Gastroesophageal sphincter (tissue), 4 donors: ENCODE measurements at regions not wholly inside any gene's neighbourhood (a gene's known extent, or its start where the extent isn't known, plus 50 kb on each side); places are given as distances from the start of the nearest gene placed in this dataset.
A peak's percentile ranks its signal among the peaks of the same experiment; 100 is the strongest.
"Not testable (repeated sequence)": the region's sequence is repeated elsewhere in the genome, so short reads cannot be mapped to it uniquely, and the experiment has no call there.

Experiments
- ATAC-seq: fragments of 150-250 bp; one replicate; pipeline ENCODE4 v1.9.1; 2016; ENCODE audit warnings: mild to moderate bottlenecking, moderate library complexity
- H3K27ac ChIP-seq, 4 donors: fragments of 200-600 bp; sonication (generic) in 3 of 4; 1 replicate in 3 of 4; 2 replicates in 1 of 4; pipeline ENCODE4 v1.5.1; 2016 to 2019
- H3K27me3 ChIP-seq: fragments of 200-600 bp; sonication (generic); one replicate; pipeline ENCODE4 v1.5.1; 2019
- H3K36me3 ChIP-seq, 2 donors: fragments of 200-600 bp; sonication (generic); one replicate each; pipeline ENCODE4 v1.5.1; 2019; ENCODE audit warnings: control low read depth in 1 of 2
- H3K4me1 ChIP-seq, 3 donors: fragments of 200-600 bp; sonication (generic); 1 replicate in 2 of 3; 2 replicates in 1 of 3; pipeline ENCODE4 v1.5.1; 2016 to 2019; ENCODE audit warnings: control low read depth in 2 of 3
- H3K4me3 ChIP-seq, 2 donors: fragments of 200-600 bp; sonication (generic); one replicate each; pipeline ENCODE4 v1.5.1; 2019; ENCODE audit warnings: mild to moderate bottlenecking in 1 of 2, moderate library complexity in 1 of 2
- H3K9me3 ChIP-seq, 3 donors: fragments of 200-600 bp; sonication (generic); one replicate each; pipeline ENCODE4 v1.5.1; 2017 to 2019; ENCODE audit warnings: control low read depth in 2 of 3
- CTCF ChIP-seq, 4 experiments: fragments of 200-600 bp in 2 of 4; fragments of 450-650 bp in 2 of 4; sonication (generic) in 1 of 4; IDR thresholded peaks; one replicate each; pipeline ENCODE4 v1.5.1; 2017 to 2019; ENCODE audit warnings: antibody characterized with exemption in 4 of 4, mild to moderate bottlenecking in 2 of 4, moderate library complexity in 2 of 4
- EP300 ChIP-seq: sonication (generic); formaldehyde crosslinking; IDR thresholded peaks from one replicate; pipeline ENCODE4 v1.6.1; 2017; ENCODE audit warnings: antibody characterized with exemption, mild to moderate bottlenecking
- POLR2A ChIP-seq, 2 donors: fragments of 450-650 bp; IDR thresholded peaks; one replicate each; pipeline ENCODE4 v1.6.1; 2017; ENCODE audit warnings: antibody characterized with exemption in 2 of 2, mild to moderate bottlenecking in 2 of 2, moderate library complexity in 1 of 2
- POLR2AphosphoS5 ChIP-seq: sonication (generic); formaldehyde crosslinking; IDR thresholded peaks from one replicate; pipeline ENCODE4 v1.6.1; 2017; ENCODE audit warnings: antibody characterized with exemption
- WGBS, 2 donors: methylation state at CpG; one replicate each; pipeline ENCODE4 v1.1.5; 2018; ENCODE audit warnings: low coverage in 1 of 2; 5-methylcytosine and 5-hydroxymethylcytosine counted together

GRCh38 chr1:212164095-212164872 lies 120.9 kb upstream of the PPP2R5A start:
- Histone ChIP-seq H3K27ac (no peak overlapping the region), H3K27me3 (no peaks in the 10 kb centered on the region), H3K4me3 (no peak overlapping the region), H3K36me3 (no peaks in the 10 kb centered on the region), H3K4me1 (peaks cover 2 to 47% (median 20%) of the 10 kb centered on the region in 3 donors), H3K9me3 (no peaks in the 10 kb centered on the region)
- 94 to 98% methylated on average over 5 of the region's 5 CpGs for WGBS, 2 donors
- ATAC-seq: no peak
- TF ChIP-seq EP300 (no peak), POLR2A (IDR thresholded peaks at IDR 0.05) (no peak), POLR2AphosphoS5 (no peak), CTCF (IDR thresholded peaks at IDR 0.05) (no peak)

GRCh38 chr1:212166244-212166643 lies 119.0 kb upstream of the PPP2R5A start:
- H3K36me3 ChIP-seq: no peaks in the 10 kb centered on the region
- H3K9me3 ChIP-seq: no peaks in the 10 kb centered on the region
- 71% methylated on average over 4 of the region's 4 CpGs for WGBS, 2 donors
- peaks cover 2 to 42% (median 20%) of the 10 kb centered on the region in 3 donors for H3K4me1 ChIP-seq
- no peaks in the 10 kb centered on the region for H3K27me3 ChIP-seq
- TF ChIP-seq EP300 (no peak), CTCF (IDR thresholded peaks at IDR 0.05) (no peak), POLR2AphosphoS5 (no peak), POLR2A (IDR thresholded peaks at IDR 0.05) (no peak)
- peak overlapping the region in 2 of 4 donors; percentile 2 to 14 for H3K27ac ChIP-seq
- no peak for ATAC-seq
- H3K4me3 ChIP-seq: no peak overlapping the region

- ATAC-seq: peak; percentile 67
- peak overlapping the region in 2 of 4 donors; percentile 25 to 29 for H3K27ac ChIP-seq
- H3K36me3 ChIP-seq: no peaks in the 10 kb centered on the region
- no peak overlapping the region for H3K4me3 ChIP-seq
- no peaks in the 10 kb centered on the region for H3K9me3 ChIP-seq
- no peak for TF ChIP-seq POLR2AphosphoS5
- TF ChIP-seq CTCF (IDR thresholded peaks at IDR 0.05): no peak
- TF ChIP-seq POLR2A (IDR thresholded peaks at IDR 0.05): no peak
- TF ChIP-seq EP300: no peak
- 30 to 64% methylated on average over 2 of the region's 2 CpGs for WGBS, 2 donors
- no peaks in the 10 kb centered on the region for H3K27me3 ChIP-seq
- H3K4me1 ChIP-seq: peaks cover 2 to 38% (median 20%) of the 10 kb centered on the region in 3 donors
Measured at GRCh38 chr1:212166644-212167043, 118.6 kb upstream of the PPP2R5A start.

GRCh38 chr1:212167098-212167497 lies 118.1 kb upstream of the PPP2R5A start:
- Histone ChIP-seq H3K4me1 (peaks cover 2 to 34% (median 19%) of the 10 kb centered on the region in 3 donors), H3K36me3 (no peaks in the 10 kb centered on the region), H3K9me3 (no peaks in the 10 kb centered on the region), H3K27me3 (no peaks in the 10 kb centered on the region), H3K27ac (peak overlapping the region in 2 of 4 donors; percentile 25 to 29), H3K4me3 (no peak overlapping the region)
- WGBS, 2 donors: 13 to 18% methylated on average over 6 to 7 of the region's 7 CpGs
- no peak for TF ChIP-seq POLR2AphosphoS5
- TF ChIP-seq EP300: no peak
- no peak for TF ChIP-seq CTCF (IDR thresholded peaks at IDR 0.05)
- no peak for TF ChIP-seq POLR2A (IDR thresholded peaks at IDR 0.05)
- ATAC-seq: peak; percentile 75

GRCh38 chr1:212173567-212173966 lies 111.6 kb upstream of the PPP2R5A start:
- no peak for TF ChIP-seq EP300
- TF ChIP-seq POLR2AphosphoS5: no peak
- TF ChIP-seq POLR2A (IDR thresholded peaks at IDR 0.05): no peak
- TF ChIP-seq CTCF (IDR thresholded peaks at IDR 0.05): no peak
- Histone ChIP-seq H3K9me3 (no peaks in the 10 kb centered on the region), H3K27ac (no peak overlapping the region), H3K27me3 (no peaks in the 10 kb centered on the region), H3K4me3 (no peak overlapping the region), H3K4me1 (no peaks in the 10 kb centered on the region), H3K36me3 (no peaks in the 10 kb centered on the region)
- 69 to 94% methylated on average over 2 to 3 of the region's 3 CpGs for WGBS, 2 donors
- no peak for ATAC-seq

GRCh38 chr1:212174295-212174694 lies 110.9 kb upstream of the PPP2R5A start:
- not testable (repeated sequence) for ATAC-seq, H3K36me3 ChIP-seq, H3K4me3 ChIP-seq, H3K4me1 ChIP-seq, H3K27ac ChIP-seq, H3K27me3 ChIP-seq, H3K9me3 ChIP-seq
- WGBS, 2 donors: 80 to 100% methylated on average over 1 to 4 of the region's 9 CpGs
